GM10248 (cell line): ENCODE measurements at regions not wholly inside any gene's neighbourhood (a gene's known extent, or its start where the extent isn't known, plus 50 kb on each side); places are given as distances from the start of the nearest gene placed in this dataset.

Experiments
- CTCF ChIA-PET: fragments of 300-600 bp; sonication (Branson Sonifier 250); formaldehyde crosslinking; extraction: SDS; loops from one replicate; lab custom pipeline; 2021; ENCODE audit warnings: antibody characterized with exemption; lab: Yijun Ruan, JAX
- POLR2A ChIA-PET: fragments of 350-650 bp; sonication (Branson Sonifier 250); formaldehyde crosslinking; extraction: SDS; loops from one replicate; lab custom pipeline; 2020; ENCODE audit warnings: antibody characterized with exemption; lab: Yijun Ruan, JAX
- DNase-seq: peaks from one replicate; pipeline ENCODE4 v3.0.0; 2012; ENCODE audit errors: extremely low spot score
- CTCF ChIP-seq: IDR thresholded peaks from 2 replicates; pipeline ENCODE4 v1.5.1; 2012; ENCODE audit warnings: mild to moderate bottlenecking, low read depth; ENCODE audit errors: extremely low read depth, missing control alignments, control extremely low read depth

- POLR2A ChIA-PET, result no interaction called here
- CTCF ChIA-PET, result no interaction called here
- TF ChIP-seq CTCF, result no peak
- DNase-seq, result no peak
Observed at GRCh38 chr20:52616629-52617028, 355.5 kb upstream of the TSHZ2 start.

- no peak for DNase-seq
- POLR2A ChIA-PET, result no interaction called here
- CTCF ChIA-PET, result interaction anchor here (1.2 kb wide), 1 partner anchor 30 kb away, joined by 3 read pairs; no protein-coding TSS in a partner anchor
- TF ChIP-seq CTCF, result no peak
Observed at GRCh38 chr20:52614051-52614863, 357.9 kb upstream of the TSHZ2 start.

GRCh38 chr20:52612046-52612632 is 360.0 kb upstream of the TSHZ2 start:
- no peak for TF ChIP-seq CTCF
- ChIA-PET CTCF (interaction anchor here (1.5 kb wide), 1 partner anchor 90 kb away, joined by 3 read pairs; no protein-coding TSS in a partner anchor), POLR2A (no interaction called here)
- DNase-seq, result no peak

- no peak for DNase-seq
- CTCF ChIA-PET, result no interaction called here
- TF ChIP-seq CTCF, result no peak
- POLR2A ChIA-PET, result no interaction called here
Observed at GRCh38 chr20:52610749-52611148, 361.4 kb upstream of the TSHZ2 start.

GRCh38 chr20:52601295-52601971 is 370.7 kb upstream of the TSHZ2 start:
- no peak for TF ChIP-seq CTCF
- ChIA-PET CTCF (no interaction called here), POLR2A (no interaction called here)
- no peak for DNase-seq

- ChIA-PET CTCF (no interaction called here), POLR2A (no interaction called here)
- DNase-seq, result no peak
- no peak for TF ChIP-seq CTCF
Observed at GRCh38 chr20:52596256-52596655, 375.9 kb upstream of the TSHZ2 start.
